Ovary (tissue), 7 donors: ENCODE measurements at regions not wholly inside any gene's neighbourhood (a gene's known extent, or its start where the extent isn't known, plus 50 kb on each side); places are given as distances from the start of the nearest gene placed in this dataset.

Source experiments
- DNase-seq, 5 donors: peaks; one replicate each; pipeline ENCODE4 v3.0.0-alpha.2; 2019 to 2020
- H3K27ac ChIP-seq, 2 donors: fragments of 200-600 bp; one replicate each; pipeline versions ENCODE4 v1.5.1 to v1.8.0; 2019 to 2022
- H3K27me3 ChIP-seq: fragments of 200-600 bp; one replicate; pipeline ENCODE4 v1.8.0; 2022
- H3K36me3 ChIP-seq: fragments of 200-600 bp; sonication (generic); one replicate; pipeline ENCODE4 v1.5.1; 2019
- H3K4me1 ChIP-seq: one replicate; pipeline ENCODE4 v1.8.1; 2013; ENCODE audit warnings: mild to moderate bottlenecking, moderate library complexity; ENCODE audit not compliant: insufficient read depth
- H3K4me3 ChIP-seq: fragments of 200-600 bp; sonication (generic); one replicate; pipeline ENCODE4 v1.5.1; 2017
- H3K9me3 ChIP-seq, 2 donors: fragments of 200-600 bp in 1 of 2; sonication (generic) in 1 of 2; one replicate each; pipeline versions ENCODE4 v1.5.1 to v1.8.1; 2013 to 2019; ENCODE audit warnings: mild to moderate bottlenecking in 1 of 2, moderate library complexity in 1 of 2
- EP300 ChIP-seq: sonication (generic); formaldehyde crosslinking; IDR thresholded peaks from one replicate; pipeline ENCODE4 v1.6.1; 2017; ENCODE audit warnings: antibody characterized with exemption
- POLR2A ChIP-seq: fragments of 450-650 bp; IDR thresholded peaks from one replicate; pipeline ENCODE4 v1.6.1; 2017; ENCODE audit warnings: antibody characterized with exemption, mild to moderate bottlenecking, moderate library complexity
- WGBS, 3 donors: extraction: QIAGEN DNeasy Blood & Tissue Kit in 1 of 3; methylation state at CpG; one replicate each; pipeline versions ENCODE4 v1.1.5 to v1.1.7; 2013 to 2017; 5-methylcytosine and 5-hydroxymethylcytosine counted together
- intact Hi-C, 4 donors: fragments of 100-400 bp; cut with DNase I; formaldehyde crosslinking; loops; one replicate each; pipeline versions ENCODE4 v1.11.0 to v1.15.1; 2022 to 2023
- TF ChIP-seq, protein P1 (sequence below), 3 donors: fragments of 450-650 bp in 2 of 3; fragments of 200-600 bp in 1 of 3; IDR thresholded peaks; one replicate each; pipeline versions ENCODE4 v1.5.1 to v1.8.0; 2016 to 2022; ENCODE audit warnings: antibody characterized with exemption in 3 of 3, mild to moderate bottlenecking in 1 of 3
- donor health status: DM: no; HTN: no; CAD: no; lungs with moderate emphysema.
- donor health status: DM: no; HTN: no; CAD: no.
- donor health status: Bipolar disorder and iron deficiency.
- donor health status: DM: no; HTN: no; CAD: no.
- donor health status: DM: yes; HTN: yes; CAD: no.

DNA sequence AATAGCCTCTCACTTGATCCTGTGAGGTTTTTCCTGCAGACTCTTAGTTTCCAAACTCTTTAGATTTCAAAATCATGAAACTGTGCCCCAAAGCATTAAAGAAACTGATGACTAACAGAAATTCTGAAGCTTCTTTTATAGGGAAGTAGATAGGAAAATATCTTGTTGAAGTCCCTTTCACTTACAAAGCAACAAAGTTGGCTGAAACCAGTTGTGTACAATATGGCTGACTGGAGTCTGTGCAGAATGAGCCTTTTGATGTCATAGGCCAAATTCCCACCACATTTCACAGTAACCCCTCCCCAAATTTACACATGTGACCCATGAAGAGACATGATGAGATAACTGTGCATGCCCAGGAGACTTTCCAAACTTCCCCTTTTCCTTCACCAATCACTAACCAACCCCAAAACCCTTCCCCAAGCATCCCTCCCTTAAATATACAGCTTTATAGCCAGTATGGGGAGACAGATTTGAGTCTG lies 61.7 kb upstream of the NCK2 start:
- intact Hi-C loops, result no loop called here
- H3K9me3 ChIP-seq, result no peaks in the 10 kb centered on the region
- TF ChIP-seq, protein P1, sequence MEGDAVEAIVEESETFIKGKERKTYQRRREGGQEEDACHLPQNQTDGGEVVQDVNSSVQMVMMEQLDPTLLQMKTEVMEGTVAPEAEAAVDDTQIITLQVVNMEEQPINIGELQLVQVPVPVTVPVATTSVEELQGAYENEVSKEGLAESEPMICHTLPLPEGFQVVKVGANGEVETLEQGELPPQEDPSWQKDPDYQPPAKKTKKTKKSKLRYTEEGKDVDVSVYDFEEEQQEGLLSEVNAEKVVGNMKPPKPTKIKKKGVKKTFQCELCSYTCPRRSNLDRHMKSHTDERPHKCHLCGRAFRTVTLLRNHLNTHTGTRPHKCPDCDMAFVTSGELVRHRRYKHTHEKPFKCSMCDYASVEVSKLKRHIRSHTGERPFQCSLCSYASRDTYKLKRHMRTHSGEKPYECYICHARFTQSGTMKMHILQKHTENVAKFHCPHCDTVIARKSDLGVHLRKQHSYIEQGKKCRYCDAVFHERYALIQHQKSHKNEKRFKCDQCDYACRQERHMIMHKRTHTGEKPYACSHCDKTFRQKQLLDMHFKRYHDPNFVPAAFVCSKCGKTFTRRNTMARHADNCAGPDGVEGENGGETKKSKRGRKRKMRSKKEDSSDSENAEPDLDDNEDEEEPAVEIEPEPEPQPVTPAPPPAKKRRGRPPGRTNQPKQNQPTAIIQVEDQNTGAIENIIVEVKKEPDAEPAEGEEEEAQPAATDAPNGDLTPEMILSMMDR (IDR thresholded peaks at IDR 0.05), result no peak
- TF ChIP-seq EP300 (no peak), POLR2A (no peak)
- H3K4me1 ChIP-seq, result no peaks in the 10 kb centered on the region
- no peaks in the 10 kb centered on the region for H3K36me3 ChIP-seq
- no peaks in the 10 kb centered on the region for H3K27me3 ChIP-seq
- no peak for DNase-seq
- no peak overlapping the region for H3K4me3 ChIP-seq
- H3K27ac ChIP-seq, result no peak overlapping the region

DNA sequence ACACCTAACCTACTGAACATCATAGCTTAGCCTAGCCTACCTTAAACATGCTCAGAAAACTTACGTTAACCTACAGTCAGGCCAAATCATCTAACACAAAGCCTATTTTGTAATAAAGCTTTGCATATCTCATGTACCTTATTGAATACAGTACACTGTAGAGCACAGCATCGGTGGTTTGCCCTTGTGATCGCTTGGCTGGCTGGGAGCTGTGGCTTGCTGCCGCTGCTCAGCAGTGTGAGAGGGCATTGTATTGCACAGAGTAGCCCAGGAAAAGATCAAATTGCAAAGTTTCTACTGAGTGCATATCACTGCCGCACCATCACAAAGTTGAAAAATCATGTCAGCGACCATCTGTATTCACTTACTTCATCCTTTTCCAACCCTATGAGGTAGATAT lies 62.3 kb upstream of the NCK2 start:
- 89 to 93% (median 91%) methylated on average over 6 of the region's 6 CpGs for WGBS, 3 donors
- Histone ChIP-seq H3K4me1 (no peaks in the 10 kb centered on the region), H3K27ac (no peak overlapping the region), H3K27me3 (no peaks in the 10 kb centered on the region), H3K9me3 (no peaks in the 10 kb centered on the region), H3K4me3 (no peak overlapping the region), H3K36me3 (no peaks in the 10 kb centered on the region)
- DNase-seq, result no peak
- TF ChIP-seq POLR2A (no peak), EP300 (no peak)
- intact Hi-C loops, result no loop called here

DNA sequence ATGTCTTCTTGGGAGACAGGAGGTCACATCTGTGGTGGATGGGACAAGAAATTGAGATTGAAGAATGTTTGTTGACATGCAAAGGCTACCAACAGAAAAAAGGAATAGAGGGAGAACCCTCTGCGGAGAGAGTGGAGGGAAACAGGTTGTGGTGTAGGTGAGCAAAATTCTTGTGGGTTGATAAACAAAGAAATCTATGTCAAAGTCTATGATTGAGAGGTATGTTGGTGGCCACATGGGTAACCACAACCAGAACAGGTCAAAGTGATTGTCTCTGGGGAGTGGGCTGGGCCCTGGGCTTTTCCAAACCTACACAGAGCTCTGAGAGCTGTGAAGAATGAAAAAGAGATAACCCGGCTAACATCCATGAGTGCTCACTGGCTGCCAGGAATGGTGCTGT lies 62.8 kb upstream of the NCK2 start:
- Histone ChIP-seq H3K27me3 (no peaks in the 10 kb centered on the region), H3K4me3 (no peak overlapping the region), H3K9me3 (no peaks in the 10 kb centered on the region), H3K36me3 (no peaks in the 10 kb centered on the region), H3K27ac (no peak overlapping the region), H3K4me1 (no peaks in the 10 kb centered on the region)
- TF ChIP-seq, protein P1 (IDR thresholded peaks at IDR 0.05), result no peak
- no peak for TF ChIP-seq POLR2A
- TF ChIP-seq EP300, result no peak
- 96 to 98% (median 97%) methylated on average over 2 of the region's 2 CpGs for WGBS, 3 donors
- no peak for DNase-seq
- intact Hi-C loops, result no loop called here

DNA sequence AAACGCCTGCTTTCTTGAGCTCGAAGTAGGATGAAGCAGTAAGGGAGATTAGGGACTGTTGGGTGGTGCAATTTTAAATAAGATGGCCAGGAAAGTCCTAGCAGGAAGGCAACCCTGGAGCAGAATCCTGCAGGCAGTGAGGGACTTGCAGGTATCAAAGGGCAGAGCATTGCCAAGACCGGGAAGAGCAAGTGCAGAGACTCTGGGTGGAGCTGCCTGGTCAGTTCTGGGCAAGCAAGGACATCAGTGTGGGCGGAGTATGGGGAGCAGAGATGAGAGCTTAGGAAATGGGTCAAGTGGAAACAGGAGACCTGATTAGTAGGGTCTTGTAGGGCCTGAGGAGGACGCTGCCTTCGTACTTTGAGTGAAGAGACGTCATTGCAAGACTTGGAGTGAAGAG lies 64.4 kb upstream of the NCK2 start:
- no peak for DNase-seq
- intact Hi-C loops, result no loop called here

DNA sequence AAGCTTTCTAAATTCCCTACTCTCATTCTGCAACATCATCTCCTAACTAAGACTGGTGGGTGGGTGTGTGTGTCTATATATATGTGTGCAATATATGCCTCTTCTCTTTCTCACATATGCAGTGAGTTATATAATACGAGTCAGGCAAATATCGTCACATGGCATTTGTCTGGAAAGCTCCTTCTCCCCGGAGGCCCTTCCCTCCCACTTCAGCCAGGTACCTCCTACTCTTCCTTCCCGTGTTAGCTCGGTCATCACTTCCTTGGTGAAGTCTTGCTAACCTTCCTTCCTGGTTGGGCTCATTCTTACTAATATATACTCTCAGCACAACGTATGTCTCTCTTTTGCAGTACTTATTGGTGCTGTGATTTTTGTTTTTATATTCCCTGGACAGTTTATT lies 66.4 kb upstream of the NCK2 start:
- Histone ChIP-seq H3K4me3 (no peak overlapping the region), H3K9me3 (no peaks in the 10 kb centered on the region), H3K36me3 (no peaks in the 10 kb centered on the region), H3K4me1 (no peaks in the 10 kb centered on the region), H3K27ac (no peak overlapping the region), H3K27me3 (no peaks in the 10 kb centered on the region)
- intact Hi-C loops, result no loop called here
- TF ChIP-seq, protein P1 (IDR thresholded peaks at IDR 0.05), result no peak
- TF ChIP-seq POLR2A, result no peak
- no peak for TF ChIP-seq EP300
- no peak for DNase-seq
- 75 to 82% (median 77%) methylated on average over 6 of the region's 6 CpGs for WGBS, 3 donors

More for the DNA sequence above, 64.4 kb upstream of the NCK2 start:
- H3K27ac ChIP-seq, result no peak overlapping the region
- no peaks in the 10 kb centered on the region for H3K36me3 ChIP-seq
- H3K4me1 ChIP-seq, result no peaks in the 10 kb centered on the region
- no peaks in the 10 kb centered on the region for H3K9me3 ChIP-seq
- 61 to 84% (median 77%) methylated on average over 7 of the region's 7 CpGs for WGBS, 3 donors
- H3K4me3 ChIP-seq, result no peak overlapping the region
- H3K27me3 ChIP-seq, result no peaks in the 10 kb centered on the region
- TF ChIP-seq, protein P1 (IDR thresholded peaks at IDR 0.05), result no peak
- TF ChIP-seq POLR2A (no peak), EP300 (no peak)
